LNCaP clone FGC (cell line): ENCODE measurements at regions not wholly inside any gene's neighbourhood (a gene's known extent, or its start where the extent isn't known, plus 50 kb on each side); places are given as distances from the start of the nearest gene placed in this dataset.
"Not testable (repeated sequence)": the region's sequence is repeated elsewhere in the genome, so short reads cannot be mapped to it uniquely, and the experiment has no call there.

ENCODE experiments used
- DNase-seq: peaks from one replicate; pipeline ENCODE4 v3.0.0-alpha.2; 2011; ENCODE audit warnings: low read depth
- H3K4me3 ChIP-seq: 2 replicates; pipeline ENCODE4 v1.5.1; 2011; ENCODE audit warnings: mild to moderate bottlenecking, low read depth, low read length, control low read depth
- CTCF ChIP-seq: IDR thresholded peaks from 2 replicates; pipeline ENCODE4 v1.5.1; 2012; ENCODE audit warnings: mild to moderate bottlenecking; ENCODE audit not compliant: control insufficient read depth, insufficient read depth; ENCODE audit errors: extremely low read depth

DNA sequence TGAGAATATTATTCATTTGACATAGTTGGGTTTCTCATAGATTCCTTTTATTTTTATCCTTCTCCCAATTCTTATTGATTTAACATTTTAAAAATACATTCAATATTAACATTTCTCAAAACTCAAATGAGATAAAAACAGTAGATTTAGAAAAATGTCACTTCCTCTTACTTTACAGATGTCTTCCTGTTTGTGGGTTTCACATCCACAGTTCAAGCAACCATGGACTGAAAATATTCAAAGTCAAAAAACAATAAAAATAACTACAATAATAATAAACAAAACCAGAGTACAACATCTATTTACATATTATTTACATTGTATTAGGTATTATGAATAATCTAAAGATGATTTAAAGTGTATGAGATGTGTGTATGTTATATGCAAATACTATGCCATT is 111.3 kb upstream of the SLC16A7 start:
- no peak for TF ChIP-seq CTCF
- no peak overlapping the region for H3K4me3 ChIP-seq
- DNase-seq = no peak

- H3K4me3 ChIP-seq, DNase-seq: not testable (repeated sequence)
Measured at GRCh38 chr12:59474236-59474635, 121.6 kb upstream of the SLC16A7 start.

- no peak for DNase-seq
- TF ChIP-seq CTCF = no peak
- no peak overlapping the region for H3K4me3 ChIP-seq
Measured at GRCh38 chr12:59472273-59472672, 123.6 kb upstream of the SLC16A7 start.

DNA sequence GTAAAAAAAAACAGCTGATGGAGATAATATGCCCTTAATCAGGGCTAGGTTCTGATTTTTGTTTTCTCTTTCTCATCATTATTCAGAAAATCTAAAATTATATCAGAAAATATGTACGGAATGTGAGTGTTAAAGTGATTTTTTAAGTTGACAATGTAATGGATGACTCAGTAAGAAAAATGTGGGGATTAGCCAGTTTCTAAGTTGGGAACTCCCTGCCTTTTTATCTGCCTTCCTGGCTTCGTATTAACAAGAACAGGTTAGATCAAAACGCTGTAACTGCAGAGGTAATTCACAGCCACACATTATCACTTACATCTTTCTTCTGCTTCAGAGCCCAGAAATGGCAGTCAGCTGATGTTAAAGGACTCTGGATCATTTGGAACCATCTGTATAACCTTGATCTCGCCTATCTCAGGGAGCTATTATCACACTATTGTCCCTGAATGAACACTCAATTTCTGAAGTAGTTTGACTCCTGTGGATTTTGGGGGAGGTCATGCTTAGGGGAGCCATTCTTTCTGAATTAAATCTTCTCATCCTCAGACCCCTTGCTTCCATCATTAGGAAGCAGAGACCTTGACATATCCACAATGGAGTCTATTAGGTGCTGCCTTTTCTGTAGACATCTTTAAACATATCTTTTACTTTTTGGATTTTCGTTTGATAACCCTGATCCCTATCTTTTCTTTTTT is 135.7 kb upstream of the SLC16A7 start:
- TF ChIP-seq CTCF = no peak
- no peak for DNase-seq
- H3K4me3 ChIP-seq = no peak overlapping the region

DNA sequence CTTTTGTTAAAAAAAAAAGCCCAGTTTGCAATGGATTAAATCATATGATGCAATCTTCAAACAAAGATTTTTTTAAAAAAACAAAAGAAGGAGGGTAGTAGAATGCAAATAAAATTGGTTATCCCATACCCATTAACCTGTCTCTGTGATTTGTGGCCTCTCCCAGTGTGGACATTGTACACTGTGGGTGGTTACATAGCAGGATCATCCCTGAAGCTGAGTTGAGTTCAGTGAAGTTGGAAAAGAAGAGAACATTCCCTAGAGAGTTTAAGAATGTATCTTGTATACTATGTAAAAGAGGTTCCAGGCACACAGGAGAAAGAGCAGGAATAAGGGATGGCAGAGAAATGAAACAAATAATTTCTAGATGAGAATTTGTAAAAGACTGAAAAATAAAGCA is 142.4 kb upstream of the SLC16A7 start:
- no peak overlapping the region for H3K4me3 ChIP-seq
- DNase-seq = no peak
- TF ChIP-seq CTCF = no peak

GRCh38 chr12:59452746-59453145 is 143.1 kb upstream of the SLC16A7 start:
- TF ChIP-seq CTCF = no peak
- no peak overlapping the region for H3K4me3 ChIP-seq
- DNase-seq = no peak

DNA sequence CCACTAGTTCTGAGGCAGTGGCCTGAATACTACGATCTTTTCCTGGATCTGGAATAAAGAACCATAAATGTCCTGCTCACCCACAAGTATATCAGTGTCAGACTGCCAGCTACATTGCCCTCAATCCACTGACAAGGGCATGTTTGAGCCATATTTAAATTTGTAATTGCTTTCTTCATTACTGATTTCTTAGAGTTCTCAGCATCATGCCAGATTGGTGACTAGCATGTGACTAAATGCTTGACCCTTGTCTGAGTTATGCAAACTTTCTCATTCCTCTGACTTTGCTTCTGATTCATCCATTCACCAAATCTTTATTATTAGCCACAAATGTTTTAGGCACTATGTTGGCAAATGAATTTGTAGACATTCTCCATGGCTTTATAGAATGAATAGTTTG is 143.6 kb upstream of the SLC16A7 start:
- no peak for TF ChIP-seq CTCF
- DNase-seq = no peak
- H3K4me3 ChIP-seq = no peak overlapping the region
